SK-N-MC (cell line): ENCODE measurements at regions not wholly inside any gene's neighbourhood (a gene's known extent, or its start where the extent isn't known, plus 50 kb on each side); places are given as distances from the start of the nearest gene placed in this dataset.

Experiments
- DNase-seq: peaks from one replicate; pipeline ENCODE4 v3.0.0-alpha.2; 2011; ENCODE audit warnings: low read depth, low spot score
- H3K27ac ChIP-seq: fragments of 200-600 bp; sonication (generic); 2 replicates; pipeline ENCODE4 v1.5.1; 2016; ENCODE audit warnings: mixed run types
- H3K36me3 ChIP-seq: fragments of 200-600 bp; sonication (generic); 2 replicates; pipeline ENCODE4 v1.6.1; 2017; ENCODE audit warnings: antibody characterized with exemption, low read length, mixed read lengths; ENCODE audit not compliant: insufficient read depth
- H3K4me3 ChIP-seq: fragments of 200-600 bp; sonication (generic); 2 replicates; pipeline ENCODE4 v1.5.1; 2016
- H3K9ac ChIP-seq: fragments of 200-600 bp; sonication (generic); 2 replicates; pipeline ENCODE4 v1.8.0; 2017; ENCODE audit warnings: mixed run types, mixed read lengths; ENCODE audit not compliant: insufficient read length
- H3K9me3 ChIP-seq: fragments of 200-600 bp; sonication (generic); 2 replicates; pipeline ENCODE4 v1.6.1; 2017; ENCODE audit warnings: low read depth, mild to moderate bottlenecking, antibody characterized with exemption, low read length, moderate library complexity, mixed read lengths
- EZH2 ChIP-seq: fragments of 200-600 bp; sonication (generic); IDR thresholded peaks from one replicate; pipeline ENCODE4 v1.6.1; 2017; ENCODE audit warnings: antibody characterized with exemption
- FOXP2 ChIP-seq: optimal IDR thresholded peaks from 2 replicates; pipeline ENCODE3; 2011; ENCODE audit warnings: mild to moderate bottlenecking, moderate library complexity; ENCODE audit not compliant: insufficient read depth; ENCODE audit errors: extremely low read length, control extremely low read depth
- POLR2AphosphoS5 ChIP-seq: IDR thresholded peaks from 2 replicates; pipeline ENCODE4 v1.6.1; 2012; ENCODE audit warnings: mild to moderate bottlenecking, low read depth, low read length, borderline replicate concordance

DNA sequence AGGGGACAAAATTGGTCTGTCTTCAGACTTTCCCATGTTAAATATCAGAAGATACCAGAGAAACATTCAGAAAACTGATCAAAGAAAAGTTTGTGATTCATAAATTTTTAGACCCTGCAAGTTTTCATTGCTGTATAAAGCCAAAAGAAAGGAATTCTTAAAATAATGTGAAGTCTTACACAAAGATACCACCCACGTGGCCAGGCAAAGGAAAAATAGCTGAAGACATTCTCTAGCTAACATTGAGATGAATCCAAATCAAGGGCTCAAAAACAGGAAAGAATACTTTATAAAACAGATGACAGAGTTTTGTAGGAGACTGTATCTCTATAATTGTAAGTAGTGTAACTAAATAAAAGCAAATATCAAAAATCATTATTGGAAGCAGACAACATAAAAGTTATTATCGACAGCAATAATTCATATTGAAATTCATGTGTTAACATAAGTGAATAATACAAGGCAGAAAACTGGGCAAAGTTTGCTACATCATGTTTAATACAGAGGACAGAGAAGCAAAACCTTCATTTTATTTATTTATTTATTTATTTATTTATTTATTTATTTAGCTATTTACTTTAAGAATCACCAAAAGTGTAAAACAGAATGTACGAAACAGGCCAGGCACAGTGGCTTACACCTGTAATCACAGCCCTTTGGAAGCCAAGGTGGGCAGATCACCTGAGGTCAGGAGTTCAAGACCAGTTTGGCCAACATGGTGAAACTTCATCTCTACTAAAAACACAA is 204.6 kb upstream of the SLIT2 start:
- H3K9me3 ChIP-seq, result no peaks in the 10 kb centered on the region
- H3K9ac ChIP-seq, result no peak overlapping the region
- H3K36me3 ChIP-seq, result no peaks in the 10 kb centered on the region
- no peak overlapping the region for H3K27ac ChIP-seq
- H3K4me3 ChIP-seq, result no peak overlapping the region
- no peak for DNase-seq
- TF ChIP-seq FOXP2 (no peak), POLR2AphosphoS5 (no peak), EZH2 (no peak)

- no peak for DNase-seq
- TF ChIP-seq EZH2 (no peak), FOXP2 (no peak), POLR2AphosphoS5 (no peak)
- no peak overlapping the region for H3K27ac ChIP-seq
- no peak overlapping the region for H3K9ac ChIP-seq
- no peaks in the 10 kb centered on the region for H3K36me3 ChIP-seq
- no peaks in the 10 kb centered on the region for H3K9me3 ChIP-seq
- no peak overlapping the region for H3K4me3 ChIP-seq
These were observed 205.5 kb upstream of the SLIT2 start for GRCh38 chr4:20046179-20046578.

DNA sequence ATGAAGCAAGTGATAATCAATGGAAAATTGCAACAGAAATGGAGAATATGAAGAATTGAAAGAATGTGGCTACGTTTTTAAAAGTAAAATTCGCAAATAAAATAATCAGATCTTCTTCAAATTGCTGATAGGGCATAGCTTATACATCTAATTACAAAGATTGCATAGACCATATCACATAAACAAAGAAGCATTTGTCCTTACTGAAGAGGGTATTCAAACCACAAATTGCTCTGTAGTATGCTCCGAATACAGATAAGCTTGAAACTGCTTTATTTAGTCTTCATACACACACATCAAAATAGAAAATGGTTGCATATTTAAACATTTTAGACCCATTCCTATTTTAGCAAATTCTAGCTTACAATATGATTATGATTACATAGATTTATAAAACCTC is 206.7 kb upstream of the SLIT2 start:
- TF ChIP-seq FOXP2, result no peak
- no peak for TF ChIP-seq EZH2
- no peak for TF ChIP-seq POLR2AphosphoS5
- H3K4me3 ChIP-seq, result no peak overlapping the region
- no peak for DNase-seq
- H3K9me3 ChIP-seq, result no peaks in the 10 kb centered on the region
- no peak overlapping the region for H3K27ac ChIP-seq
- H3K9ac ChIP-seq, result no peak overlapping the region
- H3K36me3 ChIP-seq, result no peaks in the 10 kb centered on the region

DNA sequence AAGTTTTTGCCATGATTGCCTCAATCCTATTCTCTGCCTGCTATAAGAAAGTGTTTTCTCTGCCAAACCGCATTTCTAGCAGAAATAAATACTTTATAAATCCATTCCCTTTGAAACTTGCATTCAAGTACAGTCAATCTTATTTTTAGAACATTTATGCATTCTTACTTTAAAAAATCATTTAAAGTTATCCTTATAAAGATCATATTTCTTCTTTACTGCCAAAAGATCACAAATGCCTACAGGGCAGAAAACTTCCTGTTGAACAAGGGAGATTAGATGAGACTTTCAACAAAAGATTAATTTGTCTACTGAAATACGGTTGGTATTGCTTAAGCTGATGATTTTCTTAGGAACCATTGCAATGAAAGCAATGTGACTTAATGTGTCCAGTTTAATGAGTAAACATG is 207.2 kb upstream of the SLIT2 start:
- no peak overlapping the region for H3K9ac ChIP-seq
- H3K36me3 ChIP-seq, result no peaks in the 10 kb centered on the region
- H3K9me3 ChIP-seq, result no peaks in the 10 kb centered on the region
- TF ChIP-seq POLR2AphosphoS5 (no peak), FOXP2 (no peak), EZH2 (no peak)
- H3K4me3 ChIP-seq, result no peak overlapping the region
- no peak overlapping the region for H3K27ac ChIP-seq
- DNase-seq, result peak; percentile 37

DNA sequence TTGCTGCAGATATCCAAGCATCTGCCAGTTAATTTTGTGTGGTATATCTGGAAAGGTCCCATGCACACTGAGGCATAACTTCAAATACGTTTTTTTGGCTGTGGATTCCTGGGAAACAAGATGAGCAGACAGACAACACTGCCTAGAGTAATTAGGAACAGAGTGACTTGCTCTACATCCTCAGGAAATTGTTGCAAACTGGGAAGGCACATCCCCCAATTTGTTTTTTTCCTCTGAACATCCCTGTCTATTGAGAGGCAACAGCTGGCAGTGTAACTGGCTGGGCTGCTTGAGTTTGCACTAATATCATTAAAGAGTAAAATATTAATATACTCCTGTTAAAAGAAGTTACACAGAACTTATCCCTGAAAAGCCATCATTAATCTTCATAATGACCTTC is 207.7 kb upstream of the SLIT2 start:
- Histone ChIP-seq H3K9me3 (no peaks in the 10 kb centered on the region), H3K9ac (no peak overlapping the region), H3K36me3 (no peaks in the 10 kb centered on the region), H3K27ac (no peak overlapping the region), H3K4me3 (no peak overlapping the region)
- no peak for TF ChIP-seq EZH2
- no peak for TF ChIP-seq FOXP2
- TF ChIP-seq POLR2AphosphoS5, result no peak
- no peak for DNase-seq

DNA sequence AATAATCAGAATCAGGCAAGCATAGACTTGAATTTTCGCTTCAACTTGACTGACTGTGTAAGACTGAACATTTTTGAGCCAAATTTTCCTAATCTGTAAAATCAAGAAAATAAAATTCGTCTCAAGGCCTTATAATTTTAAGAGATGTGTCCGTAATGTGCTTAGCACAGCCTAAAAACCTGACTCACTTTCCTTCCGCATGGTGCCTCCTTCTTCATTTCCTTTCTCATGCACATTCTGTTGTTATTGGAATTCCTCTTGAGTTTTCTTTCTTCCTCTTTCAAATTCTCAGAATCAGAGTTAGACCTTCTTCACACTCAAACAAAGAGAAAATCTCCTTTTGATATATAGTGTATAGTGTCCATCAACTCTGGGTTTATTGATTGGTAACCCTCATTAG is 208.9 kb upstream of the SLIT2 start:
- H3K4me3 ChIP-seq, result no peak overlapping the region
- TF ChIP-seq EZH2 (no peak), POLR2AphosphoS5 (no peak), FOXP2 (no peak)
- H3K36me3 ChIP-seq, result no peaks in the 10 kb centered on the region
- H3K27ac ChIP-seq, result no peak overlapping the region
- H3K9ac ChIP-seq, result no peak overlapping the region
- no peak for DNase-seq
- no peaks in the 10 kb centered on the region for H3K9me3 ChIP-seq

GRCh38 chr4:20041839-20042407 is 209.8 kb upstream of the SLIT2 start:
- Histone ChIP-seq H3K27ac (no peak overlapping the region), H3K9ac (no peak overlapping the region), H3K9me3 (no peaks in the 10 kb centered on the region), H3K36me3 (no peaks in the 10 kb centered on the region), H3K4me3 (no peak overlapping the region)
- no peak for TF ChIP-seq FOXP2
- TF ChIP-seq POLR2AphosphoS5, result no peak
- TF ChIP-seq EZH2, result no peak
- no peak for DNase-seq

DNA sequence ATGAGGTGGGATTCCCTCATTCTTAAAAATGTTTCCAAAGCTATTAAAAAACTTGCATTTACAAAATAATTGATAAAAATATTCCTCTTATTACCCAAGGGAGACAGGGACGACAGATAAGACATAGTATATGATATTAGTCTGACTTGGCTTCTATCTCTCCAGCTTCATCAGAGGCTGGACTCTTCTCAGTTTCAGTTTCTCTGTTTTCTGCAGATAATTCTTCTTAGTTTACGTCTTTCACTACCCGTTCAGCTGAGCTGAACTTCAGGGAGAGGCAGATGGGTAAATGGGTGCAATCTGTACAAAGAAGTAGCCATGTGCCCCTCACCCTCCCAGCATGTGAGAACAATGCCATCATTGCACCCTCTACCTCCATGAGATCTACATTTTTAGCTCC is 214.0 kb upstream of the SLIT2 start:
- no peak for TF ChIP-seq EZH2
- H3K9ac ChIP-seq, result no peak overlapping the region
- H3K4me3 ChIP-seq, result no peak overlapping the region
- H3K27ac ChIP-seq, result no peak overlapping the region
- H3K36me3 ChIP-seq, result no peaks in the 10 kb centered on the region
- H3K9me3 ChIP-seq, result no peaks in the 10 kb centered on the region
- DNase-seq, result no peak

DNA sequence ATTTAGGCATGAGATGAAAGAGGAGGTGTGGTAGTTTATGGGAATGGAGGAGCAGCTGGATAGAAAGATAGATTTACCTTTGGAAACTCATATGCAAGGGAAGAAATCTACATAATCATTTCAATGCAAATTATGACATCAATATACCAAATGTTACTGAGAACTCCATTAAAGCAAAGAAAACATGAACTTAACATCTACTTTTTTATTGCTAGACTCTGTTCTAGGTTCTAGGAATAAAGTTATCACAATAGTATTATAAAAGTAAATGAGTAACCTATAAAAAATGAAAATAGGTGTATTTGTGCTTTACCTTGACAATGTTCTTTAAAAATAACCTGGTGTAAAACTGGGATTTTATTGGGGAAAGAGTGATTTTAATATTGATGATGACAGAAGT is 221.6 kb upstream of the SLIT2 start:
- TF ChIP-seq FOXP2, result no peak
- no peak for TF ChIP-seq EZH2
- no peak for TF ChIP-seq POLR2AphosphoS5
- DNase-seq, result no peak
- no peak overlapping the region for H3K27ac ChIP-seq
- H3K4me3 ChIP-seq, result no peak overlapping the region
- H3K9ac ChIP-seq, result no peak overlapping the region
- no peaks in the 10 kb centered on the region for H3K9me3 ChIP-seq
- no peaks in the 10 kb centered on the region for H3K36me3 ChIP-seq
